ENCODE measurements at regions not wholly inside any gene's neighbourhood (a gene's known extent, or its start where the extent isn't known, plus 50 kb on each side); places are given as distances from the start of the nearest gene placed in this dataset.

DNA sequence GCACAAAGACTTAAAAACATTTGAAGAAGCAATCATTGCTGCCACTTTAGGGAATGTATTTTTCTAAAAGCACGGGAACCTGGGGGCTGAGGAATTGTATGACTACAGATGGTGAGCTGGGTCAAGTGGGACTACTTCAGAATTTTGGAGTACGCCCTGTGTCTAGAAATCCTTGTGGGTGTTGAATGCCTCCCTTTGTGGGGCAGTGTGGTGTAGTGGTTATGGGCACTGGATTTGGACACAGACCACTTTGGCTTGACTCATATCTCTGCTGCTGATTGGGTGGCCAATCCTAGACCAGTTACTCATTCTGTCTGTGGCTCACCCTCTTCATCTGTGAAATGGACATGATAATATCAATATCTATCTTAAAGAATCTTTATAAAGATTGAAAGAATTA, 155.0 kb upstream of the RPS6KA3 start:
- DNase-seq (ENCODE audit: low read depth, low spot score), result no peak
- in situ Hi-C loops (cut with HindIII; ENCODE audit: low sequenced_read_pairs), result no loop called here
- H3K4me3 ChIP-seq (ENCODE audit: low read depth, low read length), result no peak overlapping the region
- TF ChIP-seq, protein P1, sequence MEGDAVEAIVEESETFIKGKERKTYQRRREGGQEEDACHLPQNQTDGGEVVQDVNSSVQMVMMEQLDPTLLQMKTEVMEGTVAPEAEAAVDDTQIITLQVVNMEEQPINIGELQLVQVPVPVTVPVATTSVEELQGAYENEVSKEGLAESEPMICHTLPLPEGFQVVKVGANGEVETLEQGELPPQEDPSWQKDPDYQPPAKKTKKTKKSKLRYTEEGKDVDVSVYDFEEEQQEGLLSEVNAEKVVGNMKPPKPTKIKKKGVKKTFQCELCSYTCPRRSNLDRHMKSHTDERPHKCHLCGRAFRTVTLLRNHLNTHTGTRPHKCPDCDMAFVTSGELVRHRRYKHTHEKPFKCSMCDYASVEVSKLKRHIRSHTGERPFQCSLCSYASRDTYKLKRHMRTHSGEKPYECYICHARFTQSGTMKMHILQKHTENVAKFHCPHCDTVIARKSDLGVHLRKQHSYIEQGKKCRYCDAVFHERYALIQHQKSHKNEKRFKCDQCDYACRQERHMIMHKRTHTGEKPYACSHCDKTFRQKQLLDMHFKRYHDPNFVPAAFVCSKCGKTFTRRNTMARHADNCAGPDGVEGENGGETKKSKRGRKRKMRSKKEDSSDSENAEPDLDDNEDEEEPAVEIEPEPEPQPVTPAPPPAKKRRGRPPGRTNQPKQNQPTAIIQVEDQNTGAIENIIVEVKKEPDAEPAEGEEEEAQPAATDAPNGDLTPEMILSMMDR (IDR thresholded peaks at IDR 0.05; ENCODE audit: low read depth, low read length), result no peak

DNA sequence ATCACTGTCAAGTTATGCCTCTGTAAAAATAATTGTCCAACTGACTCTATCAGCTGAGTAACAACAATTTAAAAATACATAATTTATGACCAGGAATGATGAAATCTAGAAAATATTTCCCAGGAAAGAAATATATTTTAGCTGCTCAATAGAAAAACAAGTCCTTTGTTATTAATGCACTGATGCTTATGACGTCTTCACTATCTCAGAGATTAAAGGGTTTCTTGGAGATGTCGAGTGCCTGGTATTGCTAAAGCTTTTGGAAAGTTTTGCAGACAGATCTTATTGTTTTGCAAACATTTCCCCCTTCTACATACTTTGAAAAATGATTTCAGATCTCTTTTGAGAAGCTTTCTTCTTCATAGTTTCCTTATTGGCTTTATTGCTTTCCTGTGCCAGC, 154.6 kb upstream of the RPS6KA3 start:
- TF ChIP-seq, protein P1 (IDR thresholded peaks at IDR 0.05; ENCODE audit: low read depth, low read length), result no peak
- in situ Hi-C loops (cut with HindIII; ENCODE audit: low sequenced_read_pairs), result no loop called here
- H3K4me3 ChIP-seq (ENCODE audit: low read depth, low read length), result no peak overlapping the region
- DNase-seq (ENCODE audit: low read depth, low spot score), result no peak

DNA sequence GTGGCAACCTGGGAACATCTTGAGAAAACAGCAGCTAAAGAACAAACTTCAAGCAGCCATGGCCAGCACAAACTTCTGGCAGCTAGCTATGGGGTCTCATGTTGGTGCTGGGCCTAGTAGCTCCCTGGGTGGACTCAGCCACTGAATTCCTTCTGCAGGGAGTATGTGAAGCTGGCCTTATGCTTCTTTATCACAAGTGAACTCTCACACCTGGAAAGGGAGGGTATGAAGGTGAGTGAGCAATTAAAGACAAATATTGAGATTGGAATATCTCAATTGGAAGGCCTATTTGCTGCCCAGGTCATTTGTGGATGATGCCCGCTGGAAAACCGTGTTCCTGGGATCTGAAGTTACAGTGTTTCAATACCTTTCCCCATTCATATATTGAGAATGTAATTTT, 153.3 kb upstream of the RPS6KA3 start:
- in situ Hi-C loops (cut with HindIII; ENCODE audit: low sequenced_read_pairs), result no loop called here
- TF ChIP-seq, protein P1 (IDR thresholded peaks at IDR 0.05; ENCODE audit: low read depth, low read length), result no peak
- DNase-seq (ENCODE audit: low read depth, low spot score), result no peak
- H3K4me3 ChIP-seq (ENCODE audit: low read depth, low read length), result no peak overlapping the region

DNA sequence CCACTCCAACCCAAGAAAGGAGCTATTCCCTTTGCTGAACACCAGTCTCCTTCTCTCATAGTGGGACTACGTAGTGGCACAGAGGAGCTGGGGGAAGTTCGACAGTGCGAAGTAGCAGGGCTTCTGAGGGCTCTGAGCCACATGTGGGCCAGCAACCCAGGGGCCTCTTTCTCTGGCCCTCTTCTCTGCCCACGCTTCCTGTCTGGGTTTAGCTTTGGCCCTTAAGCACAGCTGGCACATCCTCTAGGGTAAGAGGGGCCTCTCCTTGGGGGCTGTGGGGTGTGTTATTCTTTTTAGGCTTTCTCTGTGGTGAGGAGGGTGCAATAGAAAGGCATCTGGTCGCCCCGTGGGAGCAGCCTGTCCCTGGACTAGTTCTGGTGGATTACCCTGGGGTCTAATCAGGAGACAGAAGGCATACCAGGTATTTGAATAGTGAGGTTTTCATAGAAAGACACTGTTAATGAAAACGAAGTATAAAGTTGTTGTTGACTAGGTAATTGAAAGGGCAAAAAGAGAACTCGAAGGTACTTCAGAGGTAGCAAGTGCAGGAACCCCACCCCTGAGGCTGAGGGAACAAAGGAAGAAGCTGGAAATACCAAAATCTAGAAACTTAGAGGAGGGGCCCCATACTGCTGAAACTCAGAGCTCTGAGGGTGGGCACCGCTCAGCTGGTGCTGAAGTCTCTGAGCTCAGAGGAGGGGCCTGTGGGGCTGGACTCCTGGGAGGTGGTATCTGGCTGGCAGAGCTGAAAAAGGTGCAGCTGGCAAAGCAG, 151.9 kb upstream of the RPS6KA3 start:
- H3K4me3 ChIP-seq (ENCODE audit: low read depth, low read length), result no peak overlapping the region
- in situ Hi-C loops (cut with HindIII; ENCODE audit: low sequenced_read_pairs), result no loop called here
- TF ChIP-seq, protein P1 (IDR thresholded peaks at IDR 0.05; ENCODE audit: low read depth, low read length), result no peak
- no peak for DNase-seq (ENCODE audit: low read depth, low spot score)

DNA sequence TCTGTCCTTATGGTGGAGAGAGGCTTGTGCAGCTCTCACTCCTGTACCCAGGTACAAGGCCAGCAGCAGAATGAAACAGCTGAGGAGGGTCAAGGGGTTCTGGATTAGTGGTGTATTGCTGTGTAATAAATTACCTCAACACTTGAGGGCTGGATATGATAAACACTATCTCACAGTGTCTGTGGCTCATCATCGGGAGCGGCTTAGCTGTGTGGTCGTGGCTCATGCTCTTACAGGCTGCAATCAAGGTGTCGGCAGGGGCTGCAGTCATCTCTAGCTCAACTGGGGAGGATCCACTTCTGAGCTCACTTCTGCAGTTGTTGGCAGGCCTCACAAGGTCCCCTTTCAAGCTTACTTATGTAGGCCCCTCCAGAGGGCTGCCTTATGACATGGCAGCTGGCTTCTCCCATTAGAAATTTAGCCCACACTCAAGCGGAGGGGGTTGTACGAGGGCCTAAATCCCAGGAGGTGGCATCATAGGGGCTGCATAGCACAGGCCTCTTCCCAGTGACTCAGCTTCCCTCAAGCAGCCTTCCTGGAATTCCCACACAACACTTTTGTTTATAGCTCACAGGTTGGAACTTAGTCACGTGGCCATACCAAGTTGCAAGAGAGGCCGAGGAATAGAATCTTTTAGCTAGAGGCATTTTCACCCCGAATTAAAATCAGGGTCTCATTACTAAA, 148.2 kb upstream of the RPS6KA3 start:
- TF ChIP-seq, protein P1 (IDR thresholded peaks at IDR 0.05; ENCODE audit: low read depth, low read length), result no peak
- H3K4me3 ChIP-seq (ENCODE audit: low read depth, low read length), result no peak overlapping the region
- in situ Hi-C loops (cut with HindIII; ENCODE audit: low sequenced_read_pairs), result no loop called here
- no peak for DNase-seq (ENCODE audit: low read depth, low spot score)

DNA sequence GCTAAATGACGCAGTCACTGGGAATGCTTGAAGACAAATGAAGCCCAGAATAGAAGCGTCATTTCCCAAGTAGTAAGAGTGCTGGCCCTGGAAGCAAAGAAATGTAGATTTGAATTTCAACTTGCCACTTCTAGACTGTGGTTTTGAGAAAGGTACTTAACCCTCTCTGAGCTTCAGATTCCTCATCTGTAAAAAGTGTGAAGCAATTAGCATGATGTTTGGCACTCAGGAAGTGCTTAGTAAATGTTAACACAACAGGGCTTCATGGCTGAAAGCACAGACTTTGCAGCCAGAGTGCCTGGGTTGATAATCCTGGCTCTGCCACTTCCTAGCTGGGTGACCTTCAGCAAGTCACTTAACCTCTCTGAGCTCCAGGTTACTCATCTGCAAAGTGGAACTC, 147.4 kb upstream of the RPS6KA3 start:
- H3K4me3 ChIP-seq (ENCODE audit: low read depth, low read length), result no peak overlapping the region
- no peak for DNase-seq (ENCODE audit: low read depth, low spot score)
- TF ChIP-seq, protein P1 (IDR thresholded peaks at IDR 0.05; ENCODE audit: low read depth, low read length), result no peak
- in situ Hi-C loops (cut with HindIII; ENCODE audit: low sequenced_read_pairs), result no loop called here
